GM23338 (cell line): ENCODE measurements at regions not wholly inside any gene's neighbourhood (a gene's known extent, or its start where the extent isn't known, plus 50 kb on each side); places are given as distances from the start of the nearest gene placed in this dataset.

ENCODE experiments used
- ATAC-seq: fragments of 200-7000 bp; cut with Tn5 transposase; 3 replicates; pipeline ENCODE4 v1.9.1; 2020
- DNase-seq: peaks from one replicate; pipeline ENCODE4 v3.0.0-alpha.2; 2015; ENCODE audit warnings: low spot score
- H2AFZ ChIP-seq: fragments of 200-600 bp; sonication (generic); 2 replicates; pipeline ENCODE4 v1.8.0; 2016; ENCODE audit warnings: antibody characterized with exemption, mild to moderate bottlenecking, moderate library complexity
- H3F3A ChIP-seq: fragments of 200-600 bp; sonication (generic); replicated peaks from 2 replicates; pipeline ENCODE4 v1.8.0; 2017; ENCODE audit warnings: antibody characterized with exemption, mixed run types, low read depth
- H3K27ac ChIP-seq: fragments of 200-600 bp; sonication (generic); 2 replicates; pipeline ENCODE4 v1.6.1; 2016; ENCODE audit warnings: low read depth
- H3K27me3 ChIP-seq: fragments of 200-600 bp; sonication (generic); 2 replicates; pipeline ENCODE4 v1.8.0; 2016; ENCODE audit warnings: mild to moderate bottlenecking, mixed run types, moderate library complexity; ENCODE audit not compliant: insufficient read depth
- H3K36me3 ChIP-seq: fragments of 200-600 bp; sonication (generic); 2 replicates; pipeline ENCODE4 v1.8.0; 2016; ENCODE audit warnings: mild to moderate bottlenecking; ENCODE audit not compliant: insufficient read depth
- H3K4me1 ChIP-seq: fragments of 200-600 bp; sonication (generic); 2 replicates; pipeline ENCODE4 v1.8.0; 2016; ENCODE audit warnings: mild to moderate bottlenecking, moderate library complexity; ENCODE audit not compliant: insufficient read depth
- H3K4me2 ChIP-seq: fragments of 200-600 bp; sonication (generic); 2 replicates; pipeline ENCODE4 v1.7.1; 2017; ENCODE audit warnings: mixed run types
- H3K4me3 ChIP-seq: fragments of 200-600 bp; sonication (generic); 2 replicates; pipeline ENCODE4 v1.6.1; 2016; ENCODE audit warnings: mixed run types
- H3K79me2 ChIP-seq: fragments of 200-600 bp; sonication (generic); replicated peaks from 2 replicates; pipeline ENCODE4 v1.8.0; 2017; ENCODE audit warnings: mild to moderate bottlenecking; ENCODE audit not compliant: insufficient read depth
- H3K9me2 ChIP-seq: fragments of 200-600 bp; sonication (generic); 2 replicates; pipeline ENCODE4 v1.8.0; 2017; ENCODE audit not compliant: insufficient read depth
- H4K20me1 ChIP-seq: fragments of 200-600 bp; sonication (generic); replicated peaks from 2 replicates; pipeline ENCODE4 v1.8.0; 2017; ENCODE audit warnings: mild to moderate bottlenecking; ENCODE audit not compliant: insufficient read depth
- H3K27ac Mint-ChIP-seq: 2 replicates; pipeline ENCODE4 v1.8.0; 2020; ENCODE audit warnings: inconsistent platforms, mild to moderate bottlenecking, moderate library complexity, mixed read lengths
- H3K27me3 Mint-ChIP-seq: 3 replicates; pipeline ENCODE4 v1.8.0; 2022; ENCODE audit warnings: low read depth, mild to moderate bottlenecking, moderate library complexity, mixed read lengths, inconsistent platforms; ENCODE audit not compliant: insufficient read depth, poor library complexity
- H3K36me3 Mint-ChIP-seq: 3 replicates; pipeline ENCODE4 v1.8.0; 2021; ENCODE audit warnings: low read depth, mild to moderate bottlenecking, inconsistent platforms, moderate library complexity, mixed read lengths
- H3K4me1 Mint-ChIP-seq: 3 replicates; pipeline ENCODE4 v1.8.0; 2020; ENCODE audit warnings: mild to moderate bottlenecking, inconsistent platforms, mixed read lengths
- H3K4me3 Mint-ChIP-seq: 3 replicates; pipeline ENCODE4 v1.8.0; 2021; ENCODE audit warnings: moderate library complexity, mild to moderate bottlenecking, inconsistent platforms, mixed read lengths
- H3K9me3 Mint-ChIP-seq: 3 replicates; pipeline ENCODE4 v1.8.0; 2020; ENCODE audit warnings: moderate library complexity, mild to moderate bottlenecking, inconsistent platforms, mixed read lengths
- CREB1 ChIP-seq: fragments of 250-450 bp; sonication (Bioruptor Pico); IDR thresholded peaks from 2 replicates; pipeline ENCODE4 v1.5.0; 2020; ENCODE audit warnings: low read depth, mild to moderate bottlenecking, moderate library complexity
- CTCF ChIP-seq, 2 experiments: fragments of 200-600 bp in 1 of 2; sonication (generic) in 1 of 2; conservative IDR thresholded peaks; 2 replicates each; pipeline versions ENCODE4 v1.5.1 to v1.6.1; 2016 to 2017; ENCODE audit warnings: antibody characterized with exemption in 2 of 2, low read depth in 2 of 2, mild to moderate bottlenecking in 2 of 2, moderate library complexity in 1 of 2
- EZH2 ChIP-seq: fragments of 200-600 bp; sonication (generic); IDR thresholded peaks from one replicate; pipeline ENCODE4 v1.8.0; 2017; ENCODE audit warnings: antibody characterized with exemption, mild to moderate bottlenecking, low read depth; ENCODE audit not compliant: unreplicated experiment
- EZH2phosphoT487 ChIP-seq: fragments of 200-600 bp; sonication (generic); IDR thresholded peaks from one replicate; pipeline ENCODE4 v1.8.1; 2018; ENCODE audit warnings: antibody characterized with exemption; ENCODE audit not compliant: unreplicated experiment
- POLR2AphosphoS5 ChIP-seq: IDR thresholded peaks from 2 replicates; pipeline ENCODE4 v1.6.1; 2016; ENCODE audit warnings: antibody characterized with exemption, low read depth
- STAT1 ChIP-seq: IDR thresholded peaks from one replicate; pipeline ENCODE4 v1.6.1; 2016; ENCODE audit warnings: antibody characterized with exemption; ENCODE audit not compliant: unreplicated experiment
- TF ChIP-seq, protein P1 (sequence below): fragments of 250-450 bp; sonication (Bioruptor Pico); IDR thresholded peaks from 2 replicates; pipeline ENCODE4 v1.5.0; 2020; ENCODE audit warnings: mild to moderate bottlenecking, moderate library complexity

DNA sequence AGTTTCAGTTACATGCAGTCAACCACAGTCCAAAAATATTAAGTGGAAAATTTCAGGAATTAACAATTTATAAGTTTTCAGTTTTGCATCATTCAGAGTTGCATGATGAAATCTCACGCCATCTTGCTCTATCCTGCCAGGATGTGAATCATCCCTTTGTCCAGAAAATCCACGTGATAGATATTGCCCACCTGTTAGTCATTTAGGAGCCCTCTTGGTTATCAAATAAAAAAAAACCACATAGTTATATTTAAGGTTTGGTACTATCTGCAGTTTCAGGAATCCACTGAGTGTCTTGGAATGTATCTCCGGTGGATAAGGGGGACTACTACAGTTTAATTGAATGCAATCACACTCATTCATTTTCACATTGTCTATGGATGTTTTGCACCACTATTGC is 1249.0 kb upstream of the CITED2 start:
- Histone ChIP-seq H3K27ac (no peak overlapping the region), H4K20me1 (no peaks in the 10 kb centered on the region), H3K4me1 (no peaks in the 10 kb centered on the region), H3K9me2 (peaks cover 8% of the 10 kb centered on the region; the same call in 1 of the 2 replicates), H2AFZ (no peak overlapping the region), H3K27me3 (no peaks in the 10 kb centered on the region), H3K4me3 (no peak overlapping the region), H3F3A (no peaks in the 10 kb centered on the region), H3K4me2 (no peak overlapping the region), H3K79me2 (no peaks in the 10 kb centered on the region), H3K36me3 (peaks cover 9% of the 10 kb centered on the region; the same call in 1 of the 2 replicates)
- TF ChIP-seq EZH2: no peak
- TF ChIP-seq, protein P1, sequence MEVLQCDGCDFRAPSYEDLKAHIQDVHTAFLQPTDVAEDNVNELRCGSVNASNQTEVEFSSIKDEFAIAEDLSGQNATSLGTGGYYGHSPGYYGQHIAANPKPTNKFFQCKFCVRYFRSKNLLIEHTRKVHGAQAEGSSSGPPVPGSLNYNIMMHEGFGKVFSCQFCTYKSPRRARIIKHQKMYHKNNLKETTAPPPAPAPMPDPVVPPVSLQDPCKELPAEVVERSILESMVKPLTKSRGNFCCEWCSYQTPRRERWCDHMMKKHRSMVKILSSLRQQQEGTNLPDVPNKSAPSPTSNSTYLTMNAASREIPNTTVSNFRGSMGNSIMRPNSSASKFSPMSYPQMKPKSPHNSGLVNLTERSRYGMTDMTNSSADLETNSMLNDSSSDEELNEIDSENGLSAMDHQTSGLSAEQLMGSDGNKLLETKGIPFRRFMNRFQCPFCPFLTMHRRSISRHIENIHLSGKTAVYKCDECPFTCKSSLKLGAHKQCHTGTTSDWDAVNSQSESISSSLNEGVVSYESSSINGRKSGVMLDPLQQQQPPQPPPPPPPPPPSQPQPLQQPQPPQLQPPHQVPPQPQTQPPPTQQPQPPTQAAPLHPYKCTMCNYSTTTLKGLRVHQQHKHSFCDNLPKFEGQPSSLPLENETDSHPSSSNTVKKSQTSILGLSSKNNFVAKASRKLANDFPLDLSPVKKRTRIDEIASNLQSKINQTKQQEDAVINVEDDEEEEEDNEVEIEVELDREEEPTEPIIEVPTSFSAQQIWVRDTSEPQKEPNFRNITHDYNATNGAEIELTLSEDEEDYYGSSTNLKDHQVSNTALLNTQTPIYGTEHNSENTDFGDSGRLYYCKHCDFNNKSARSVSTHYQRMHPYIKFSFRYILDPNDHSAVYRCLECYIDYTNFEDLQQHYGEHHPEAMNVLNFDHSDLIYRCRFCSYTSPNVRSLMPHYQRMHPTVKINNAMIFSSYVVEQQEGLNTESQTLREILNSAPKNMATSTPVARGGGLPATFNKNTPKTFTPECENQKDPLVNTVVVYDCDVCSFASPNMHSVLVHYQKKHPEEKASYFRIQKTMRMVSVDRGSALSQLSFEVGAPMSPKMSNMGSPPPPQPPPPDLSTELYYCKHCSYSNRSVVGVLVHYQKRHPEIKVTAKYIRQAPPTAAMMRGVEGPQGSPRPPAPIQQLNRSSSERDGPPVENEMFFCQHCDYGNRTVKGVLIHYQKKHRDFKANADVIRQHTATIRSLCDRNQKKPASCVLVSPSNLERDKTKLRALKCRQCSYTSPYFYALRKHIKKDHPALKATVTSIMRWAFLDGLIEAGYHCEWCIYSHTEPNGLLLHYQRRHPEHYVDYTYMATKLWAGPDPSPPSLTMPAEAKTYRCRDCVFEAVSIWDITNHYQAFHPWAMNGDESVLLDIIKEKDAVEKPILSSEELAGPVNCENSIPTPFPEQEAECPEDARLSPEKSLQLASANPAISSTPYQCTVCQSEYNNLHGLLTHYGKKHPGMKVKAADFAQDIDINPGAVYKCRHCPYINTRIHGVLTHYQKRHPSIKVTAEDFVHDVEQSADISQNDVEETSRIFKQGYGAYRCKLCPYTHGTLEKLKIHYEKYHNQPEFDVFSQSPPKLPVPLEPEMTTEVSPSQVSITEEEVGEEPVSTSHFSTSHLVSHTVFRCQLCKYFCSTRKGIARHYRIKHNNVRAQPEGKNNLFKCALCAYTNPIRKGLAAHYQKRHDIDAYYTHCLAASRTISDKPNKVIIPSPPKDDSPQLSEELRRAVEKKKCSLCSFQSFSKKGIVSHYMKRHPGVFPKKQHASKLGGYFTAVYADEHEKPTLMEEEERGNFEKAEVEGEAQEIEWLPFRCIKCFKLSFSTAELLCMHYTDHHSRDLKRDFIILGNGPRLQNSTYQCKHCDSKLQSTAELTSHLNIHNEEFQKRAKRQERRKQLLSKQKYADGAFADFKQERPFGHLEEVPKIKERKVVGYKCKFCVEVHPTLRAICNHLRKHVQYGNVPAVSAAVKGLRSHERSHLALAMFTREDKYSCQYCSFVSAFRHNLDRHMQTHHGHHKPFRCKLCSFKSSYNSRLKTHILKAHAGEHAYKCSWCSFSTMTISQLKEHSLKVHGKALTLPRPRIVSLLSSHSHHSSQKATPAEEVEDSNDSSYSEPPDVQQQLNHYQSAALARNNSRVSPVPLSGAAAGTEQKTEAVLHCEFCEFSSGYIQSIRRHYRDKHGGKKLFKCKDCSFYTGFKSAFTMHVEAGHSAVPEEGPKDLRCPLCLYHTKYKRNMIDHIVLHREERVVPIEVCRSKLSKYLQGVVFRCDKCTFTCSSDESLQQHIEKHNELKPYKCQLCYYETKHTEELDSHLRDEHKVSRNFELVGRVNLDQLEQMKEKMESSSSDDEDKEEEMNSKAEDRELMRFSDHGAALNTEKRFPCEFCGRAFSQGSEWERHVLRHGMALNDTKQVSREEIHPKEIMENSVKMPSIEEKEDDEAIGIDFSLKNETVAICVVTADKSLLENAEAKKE (CRISPR knock-in tag): no peak
- no peak for TF ChIP-seq POLR2AphosphoS5
- no peak for TF ChIP-seq STAT1
- TF ChIP-seq CTCF (conservative IDR thresholded peaks at IDR 0.05; ENCODE audit: low read depth in 2 of 2): no peak
- no peak for TF ChIP-seq CREB1 (CRISPR knock-in tag)
- TF ChIP-seq EZH2phosphoT487: no peak
- DNase-seq (no peak), ATAC-seq (no peak)
- H3K27ac Mint-ChIP-seq: no peak overlapping the region
- H3K4me3 Mint-ChIP-seq: no peak overlapping the region
- peaks cover 36% of the 10 kb centered on the region for H3K36me3 Mint-ChIP-seq
- H3K9me3 Mint-ChIP-seq: peaks cover 39% of the 10 kb centered on the region
- no peaks in the 10 kb centered on the region for H3K4me1 Mint-ChIP-seq
- H3K27me3 Mint-ChIP-seq: peaks cover 3% of the 10 kb centered on the region
